H1 (cell line): ENCODE measurements at regions not wholly inside any gene's neighbourhood (a gene's known extent, or its start where the extent isn't known, plus 50 kb on each side); places are given as distances from the start of the nearest gene placed in this dataset.

Experiments used
- CTCF ChIA-PET: fragments of 300-600 bp; sonication (Branson Sonifier 250); formaldehyde crosslinking; loops from one replicate; lab custom pipeline; 2021; ENCODE audit not compliant: partially characterized antibody; lab: Charles Lee
- POLR2A ChIA-PET: fragments of 300-600 bp; sonication (Branson Sonifier 250); formaldehyde crosslinking; loops from one replicate; lab custom pipeline; 2021; ENCODE audit warnings: inconsistent platforms; ENCODE audit not compliant: partially characterized antibody; lab: Charles Lee
- DNase-seq, 2 experiments: peaks; one replicate each; pipeline versions ENCODE4 v3.0.0 to v3.0.0-alpha.2; 2010 to 2022; ENCODE audit warnings: low spot score in 2 of 2, low read depth in 1 of 2, mixed read lengths in 1 of 2
- FAIRE-seq: peaks from 2 replicates; lab custom pipeline; 2011; peaks lifted over from hg19 to GRCh38; lab: Jason Lieb, UNC
- H2AFZ ChIP-seq: 2 replicates; pipeline ENCODE4 v1.8.1; 2012; ENCODE audit warnings: low read length, inconsistent platforms
- H2AK5ac ChIP-seq: 2 replicates; pipeline ENCODE4 v1.6.1; 2013; ENCODE audit warnings: low read depth, low read length
- H2BK120ac ChIP-seq: replicated peaks from 2 replicates; pipeline ENCODE3; 2013; ENCODE audit warnings: low read depth, low read length, inconsistent platforms
- H2BK12ac ChIP-seq: 2 replicates; pipeline ENCODE4 v1.6.1; 2013; ENCODE audit warnings: low read depth, low read length
- H2BK15ac ChIP-seq: 2 replicates; pipeline ENCODE4 v1.6.1; 2013; ENCODE audit warnings: low read length
- H2BK20ac ChIP-seq: 2 replicates; pipeline ENCODE4 v1.6.1; 2013; ENCODE audit warnings: low read length
- H2BK5ac ChIP-seq: 2 replicates; pipeline ENCODE4 v1.6.1; 2013; ENCODE audit warnings: low read depth, low read length
- H3K14ac ChIP-seq: 2 replicates; pipeline ENCODE4 v1.6.1; 2013; ENCODE audit warnings: inconsistent platforms; ENCODE audit not compliant: insufficient read length
- H3K18ac ChIP-seq: 2 replicates; pipeline ENCODE4 v1.6.1; 2013; ENCODE audit warnings: low read length; ENCODE audit errors: extremely low read depth
- H3K23ac ChIP-seq: 2 replicates; pipeline ENCODE4 v1.6.1; 2013; ENCODE audit warnings: inconsistent platforms; ENCODE audit not compliant: insufficient read length
- H3K23me2 ChIP-seq: 2 replicates; pipeline ENCODE4 v1.6.1; 2013; ENCODE audit warnings: low read depth, low read length
- H3K27ac ChIP-seq: 2 replicates; pipeline ENCODE4 v1.6.1; 2011; ENCODE audit warnings: low read depth, low read length, inconsistent platforms
- H3K27me3 ChIP-seq, 4 experiments: replicated peaks in 1 of 4; 1 replicate in 1 of 4; 2 replicates in 3 of 4; pipeline versions ENCODE4 v1.6.1 to v1.8.1; 2011 to 2013; ENCODE audit warnings: low read length in 3 of 4, mild to moderate bottlenecking in 3 of 4, inconsistent platforms in 2 of 4, mixed read lengths in 2 of 4, moderate library complexity in 1 of 4; ENCODE audit not compliant: control insufficient read depth in 3 of 4, insufficient read depth in 3 of 4; ENCODE audit errors: extremely low read depth in 1 of 4
- H3K36me3 ChIP-seq, 4 experiments: 2 replicates each; pipeline versions ENCODE4 v1.6.1 to v1.8.1; 2011 to 2013; ENCODE audit warnings: mild to moderate bottlenecking in 4 of 4, low read length in 3 of 4, moderate library complexity in 2 of 4, control low read depth in 1 of 4, inconsistent platforms in 1 of 4; ENCODE audit not compliant: insufficient read depth in 4 of 4, control insufficient read depth in 2 of 4
- H3K4ac ChIP-seq: replicated peaks from 2 replicates; pipeline ENCODE3; 2013; ENCODE audit warnings: low read length, low read depth, mixed read lengths, inconsistent platforms; ENCODE audit not compliant: insufficient read length
- H3K4me1 ChIP-seq, 4 experiments: replicated peaks in 1 of 4; 1 replicate in 1 of 4; 2 replicates in 3 of 4; pipeline versions ENCODE4 v1.6.1 to v1.8.1; 2011 to 2013; ENCODE audit warnings: low read length in 3 of 4, inconsistent platforms in 2 of 4, mixed read lengths in 1 of 4; ENCODE audit not compliant: insufficient read depth in 4 of 4, control insufficient read depth in 3 of 4
- H3K4me2 ChIP-seq, 2 experiments: 2 replicates each; pipeline versions ENCODE4 v1.6.1 to v1.8.1; 2011 to 2013; ENCODE audit warnings: low read depth in 2 of 2, low read length in 2 of 2, control low read depth in 1 of 2, inconsistent platforms in 1 of 2, mild to moderate bottlenecking in 1 of 2; ENCODE audit not compliant: insufficient read depth in 1 of 2
- H3K4me3 ChIP-seq, 4 experiments: fragments of 200-600, 300-600 bp in 1 of 4; sonication (generic), shearing (Covaris generic), sonication (Bioruptor Twin) in 1 of 4; 2 replicates each; pipeline versions ENCODE4 v1.5.1 to v1.8.1; 2011 to 2016; ENCODE audit warnings: low read length in 4 of 4, low read depth in 3 of 4, control low read depth in 2 of 4, inconsistent platforms in 2 of 4, mild to moderate bottlenecking in 2 of 4, mixed read lengths in 1 of 4, moderate library complexity in 1 of 4; ENCODE audit not compliant: insufficient read depth in 2 of 4; ENCODE audit errors: extremely low read depth in 1 of 4
- H3K56ac ChIP-seq: replicated peaks from 2 replicates; pipeline ENCODE3; 2013; ENCODE audit warnings: low read depth, mild to moderate bottlenecking, mixed read lengths, low read length, inconsistent platforms; ENCODE audit not compliant: insufficient read length
- H3K79me1 ChIP-seq: 2 replicates; pipeline ENCODE4 v1.6.1; 2013; ENCODE audit warnings: low read depth, low read length, control low read depth
- H3K79me2 ChIP-seq, 2 experiments: 2 replicates each; pipeline versions ENCODE4 v1.6.1 to v1.8.1; 2012 to 2013; ENCODE audit warnings: low read length in 2 of 2, mild to moderate bottlenecking in 2 of 2, inconsistent platforms in 1 of 2; ENCODE audit not compliant: insufficient read depth in 2 of 2, control insufficient read depth in 1 of 2
- H3K9ac ChIP-seq, 4 experiments: replicated peaks in 1 of 4; 1 replicate in 1 of 4; 2 replicates in 3 of 4; pipeline versions ENCODE4 v1.6.1 to v1.8.1; 2011 to 2013; ENCODE audit warnings: low read depth in 3 of 4, low read length in 3 of 4, control low read depth in 2 of 4, mild to moderate bottlenecking in 2 of 4, moderate library complexity in 2 of 4, inconsistent platforms in 1 of 4; ENCODE audit errors: extremely low read depth in 1 of 4
- H3K9me3 ChIP-seq, 2 experiments: 2 replicates each; pipeline versions ENCODE4 v1.6.1 to v1.8.1; 2012 to 2013; ENCODE audit warnings: mild to moderate bottlenecking in 2 of 2, moderate library complexity in 2 of 2, control low read depth in 1 of 2, inconsistent platforms in 1 of 2, low read depth in 1 of 2, low read length in 1 of 2, mixed read lengths in 1 of 2; ENCODE audit not compliant: insufficient read depth in 2 of 2
- H4K20me1 ChIP-seq, 2 experiments: replicated peaks in 1 of 2; 2 replicates each; pipeline versions ENCODE3 to v1.8.1; 2011 to 2013; ENCODE audit warnings: inconsistent platforms in 2 of 2, low read length in 2 of 2, mild to moderate bottlenecking in 1 of 2; ENCODE audit not compliant: insufficient read depth in 2 of 2, control insufficient read depth in 1 of 2
- H4K5ac ChIP-seq: 2 replicates; pipeline ENCODE4 v1.6.1; 2013; ENCODE audit warnings: low read length, low read depth, mixed read lengths, inconsistent platforms; ENCODE audit not compliant: insufficient read length
- H4K8ac ChIP-seq: 2 replicates; pipeline ENCODE4 v1.8.0; 2013; ENCODE audit warnings: mild to moderate bottlenecking, moderate library complexity, low read length, inconsistent platforms; ENCODE audit not compliant: insufficient read depth; ENCODE audit errors: extremely low read depth
- H4K91ac ChIP-seq: replicated peaks from 2 replicates; pipeline ENCODE3; 2013; ENCODE audit warnings: low read length, mixed read lengths, inconsistent platforms; ENCODE audit not compliant: insufficient read length
- CEBPB ChIP-seq: IDR thresholded peaks from 2 replicates; pipeline ENCODE4 v1.6.1; 2012; ENCODE audit warnings: low read depth, low read length
- CHD2 ChIP-seq: IDR thresholded peaks from 2 replicates; pipeline ENCODE4 v1.6.1; 2012; ENCODE audit warnings: low read length, improper control_type of control experiment
- EP300 ChIP-seq, 2 experiments: IDR thresholded peaks; 1 replicate in 1 of 2; 2 replicates in 1 of 2; pipeline ENCODE4 v1.6.1; 2011 to 2012; ENCODE audit warnings: low read depth in 2 of 2, low read length in 2 of 2, mild to moderate bottlenecking in 2 of 2, borderline replicate concordance in 1 of 2, inconsistent platforms in 1 of 2, moderate library complexity in 1 of 2
- HDAC2 ChIP-seq, 2 experiments: fragments of 300-600 bp in 1 of 2; sonication (generic) in 1 of 2; IDR thresholded peaks; 2 replicates each; pipeline ENCODE4 v1.6.1; 2011 to 2012; ENCODE audit warnings: low read depth in 2 of 2, low read length in 2 of 2, mild to moderate bottlenecking in 2 of 2, moderate library complexity in 2 of 2, borderline replicate concordance in 1 of 2, inconsistent platforms in 1 of 2
- KDM5A ChIP-seq: fragments of 200-600 bp; IDR thresholded peaks from 2 replicates; pipeline ENCODE4 v1.7.1; 2012; ENCODE audit warnings: mild to moderate bottlenecking, low read length, inconsistent platforms, mixed read lengths
- SP1 ChIP-seq: IDR thresholded peaks from 2 replicates; pipeline ENCODE4 v1.6.1; 2011; ENCODE audit warnings: low read depth, low read length
- SP2 ChIP-seq: IDR thresholded peaks from 2 replicates; pipeline ENCODE4 v1.6.1; 2012; ENCODE audit warnings: mild to moderate bottlenecking, low read length, inconsistent platforms
- TEAD4 ChIP-seq: IDR thresholded peaks from 2 replicates; pipeline ENCODE4 v1.6.1; 2012; ENCODE audit warnings: low read depth, low read length, inconsistent platforms, mixed read lengths
- WGBS, 2 experiments: shearing (Covaris generic) in 1 of 2; methylation state at CpG; one replicate each; pipeline versions ENCODE4 v1.1.6 to v1.1.7; 2013 to 2015; ENCODE audit warnings: low lambda C conversion rate in 2 of 2, mixed read lengths in 2 of 2, inconsistent platforms in 1 of 2, low coverage in 1 of 2, missing lambda C conversion rate in 1 of 2; ENCODE audit not compliant: insufficient replicate concordance in 2 of 2, insufficient coverage in 1 of 2, insufficient read length in 1 of 2; ENCODE audit errors: extremely low coverage in 1 of 2, missing lambda C conversion rate in 1 of 2; 5-methylcytosine and 5-hydroxymethylcytosine counted together

DNA sequence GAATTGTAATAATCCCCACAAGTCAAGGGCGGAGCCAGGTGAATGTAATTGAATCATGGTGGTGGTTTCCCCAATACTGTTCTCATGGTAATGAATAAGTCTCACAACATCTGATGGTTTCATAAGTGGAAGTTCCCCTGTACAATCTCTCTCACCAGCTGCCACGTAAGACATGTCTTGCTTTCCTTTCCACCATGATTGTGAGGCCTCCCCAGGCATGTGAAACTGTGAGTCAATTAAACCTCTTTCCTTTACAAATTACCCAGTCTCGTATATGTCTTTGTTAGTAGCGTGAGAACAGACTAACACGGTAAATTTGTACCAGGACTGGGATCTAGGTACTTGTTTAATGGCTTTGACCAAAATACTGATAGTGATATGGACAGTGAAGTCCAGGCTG lies 744.3 kb upstream of the REG3G start:
- H3K56ac ChIP-seq, result no peak overlapping the region
- WGBS, 2 experiments, result 94% methylated on average over 5 of the region's 5 CpGs; no CpG with 5 or more reads in 1 of the 2 experiments
- H3K79me2 ChIP-seq, result no peaks in the 10 kb centered on the region
- no peak for TF ChIP-seq CHD2
- no peak for TF ChIP-seq SP1
- no peak for TF ChIP-seq CEBPB
- no peak for TF ChIP-seq HDAC2 (IDR thresholded peaks at IDR 0.05; ENCODE audit: borderline replicate concordance in 1 of 2, low read depth in 2 of 2, low read length in 2 of 2)
- TF ChIP-seq EP300 (IDR thresholded peaks at IDR 0.05; ENCODE audit: borderline replicate concordance in 1 of 2, low read depth in 2 of 2, low read length in 2 of 2), result no peak
- no peak for TF ChIP-seq SP2
- TF ChIP-seq TEAD4, result no peak
- TF ChIP-seq KDM5A, result no peak
- POLR2A ChIA-PET, result no interaction called here
- no peak overlapping the region for H4K8ac ChIP-seq
- H2BK12ac ChIP-seq, result no peak overlapping the region
- CTCF ChIA-PET, result no interaction called here
- no peak overlapping the region for H3K4me2 ChIP-seq
- H3K9ac ChIP-seq, result no peak overlapping the region
- H2BK120ac ChIP-seq, result no peak overlapping the region
- H3K27me3 ChIP-seq, result no peaks in the 10 kb centered on the region
- no peak overlapping the region for H4K91ac ChIP-seq
- FAIRE-seq (no peak), DNase-seq (no peak)
- no peak overlapping the region for H2AFZ ChIP-seq
- no peaks in the 10 kb centered on the region for H4K20me1 ChIP-seq
- no peak overlapping the region for H3K4ac ChIP-seq
- no peak overlapping the region for H2AK5ac ChIP-seq
- no peaks in the 10 kb centered on the region; the same call in 1 of the 2 replicates for H3K23me2 ChIP-seq
- H3K36me3 ChIP-seq, result no peaks in the 10 kb centered on the region
- H3K14ac ChIP-seq, result no peak overlapping the region
- H3K4me1 ChIP-seq, result no peaks in the 10 kb centered on the region
- H3K18ac ChIP-seq, result no peak overlapping the region
- H3K9me3 ChIP-seq, result 0 out of 4 replicates have a peak, but pooled peaks cover 0 to 2% of the 10 kb centered on the region in 2 experiments
- no peak overlapping the region for H4K5ac ChIP-seq
- H3K4me3 ChIP-seq, result no peak overlapping the region
- no peak overlapping the region for H2BK20ac ChIP-seq
- no peak overlapping the region for H3K27ac ChIP-seq
- H3K23ac ChIP-seq, result no peak overlapping the region
- no peaks in the 10 kb centered on the region for H3K79me1 ChIP-seq
- no peak overlapping the region for H2BK5ac ChIP-seq
- no peak overlapping the region for H2BK15ac ChIP-seq
